ENCODE measurements at regions not wholly inside any gene's neighbourhood (a gene's known extent, or its start where the extent isn't known, plus 50 kb on each side); places are given as distances from the start of the nearest gene placed in this dataset.

DNA sequence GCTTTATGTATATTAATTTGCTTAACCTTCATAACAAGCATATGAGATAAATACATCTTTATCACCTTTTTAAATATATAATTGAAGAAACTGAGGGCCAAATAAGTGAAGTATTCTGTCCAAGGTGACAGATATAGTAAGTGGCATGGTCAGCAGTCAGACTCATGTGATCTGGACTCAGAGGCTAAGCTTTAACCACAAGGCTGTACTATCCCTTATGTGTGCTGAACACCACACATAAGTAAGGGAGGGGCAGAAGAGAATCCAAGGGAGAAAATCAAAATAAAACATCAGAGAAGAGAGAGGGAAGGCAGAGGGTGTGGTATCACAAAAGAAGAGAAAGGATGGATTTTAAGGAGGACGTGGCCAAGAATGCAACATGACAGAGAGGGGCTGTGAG lies 348.4 kb downstream of the EFNB2 start:
- TF ChIP-seq GATA3 (IDR thresholded peaks at IDR 0.05; ENCODE audit: low read depth, low read length) = no peak
- no peak for TF ChIP-seq GATA2 (IDR thresholded peaks at IDR 0.05; ENCODE audit: low read depth, low read length)

- TF ChIP-seq GATA3 (IDR thresholded peaks at IDR 0.05; ENCODE audit: low read depth, low read length) (no peak), GATA2 (IDR thresholded peaks at IDR 0.05; ENCODE audit: low read depth, low read length) (no peak)
These were observed 349.0 kb downstream of the EFNB2 start for GRCh38 chr13:106186366-106187030.

DNA sequence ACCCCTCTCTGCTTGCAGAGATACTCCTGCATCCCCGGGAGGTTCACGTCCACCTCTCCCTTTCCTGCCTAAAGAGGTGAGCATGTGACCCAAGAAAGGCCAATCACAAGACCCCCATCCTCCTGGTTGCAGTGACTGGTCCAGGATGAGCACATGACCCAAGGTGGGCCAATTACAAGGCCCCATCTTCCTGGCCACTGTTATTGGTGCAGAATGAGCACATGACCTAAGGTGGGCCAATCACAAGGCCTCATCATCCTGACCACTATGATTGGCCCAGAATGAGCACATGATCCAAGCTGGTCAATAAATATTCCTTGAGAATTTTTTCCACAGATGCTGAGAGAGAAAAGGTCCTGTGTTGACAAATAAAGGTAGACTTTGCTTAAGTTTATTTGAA lies 350.7 kb downstream of the EFNB2 start:
- TF ChIP-seq GATA3 (IDR thresholded peaks at IDR 0.05; ENCODE audit: low read depth, low read length) (no peak), GATA2 (IDR thresholded peaks at IDR 0.05; ENCODE audit: low read depth, low read length) (no peak)

- no peak for TF ChIP-seq GATA2 (IDR thresholded peaks at IDR 0.05; ENCODE audit: low read depth, low read length)
- no peak for TF ChIP-seq GATA3 (IDR thresholded peaks at IDR 0.05; ENCODE audit: low read depth, low read length)
These were observed 351.9 kb downstream of the EFNB2 start for GRCh38 chr13:106183410-106184065.

DNA sequence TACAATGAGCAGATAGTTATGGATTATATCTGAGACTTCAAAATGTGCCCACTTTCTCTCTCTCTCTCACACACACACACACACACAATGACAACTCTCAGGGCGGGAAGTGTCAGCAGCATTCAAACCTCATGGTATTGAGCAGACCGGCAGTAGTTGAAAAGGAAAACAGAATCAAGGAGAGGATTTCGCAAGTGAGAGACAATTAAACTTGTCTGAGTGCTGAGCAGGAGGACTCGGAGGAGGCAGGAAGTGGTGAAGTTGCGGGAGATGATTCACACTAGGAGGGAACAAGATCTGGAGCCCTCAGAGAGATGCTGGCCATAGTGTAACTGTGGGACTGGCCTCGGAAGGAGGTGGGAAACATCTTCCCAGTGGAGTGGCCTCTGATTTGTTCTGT lies 353.1 kb downstream of the EFNB2 start:
- TF ChIP-seq GATA2 (IDR thresholded peaks at IDR 0.05; ENCODE audit: low read depth, low read length) (no peak), GATA3 (IDR thresholded peaks at IDR 0.05; ENCODE audit: low read depth, low read length) (no peak)

DNA sequence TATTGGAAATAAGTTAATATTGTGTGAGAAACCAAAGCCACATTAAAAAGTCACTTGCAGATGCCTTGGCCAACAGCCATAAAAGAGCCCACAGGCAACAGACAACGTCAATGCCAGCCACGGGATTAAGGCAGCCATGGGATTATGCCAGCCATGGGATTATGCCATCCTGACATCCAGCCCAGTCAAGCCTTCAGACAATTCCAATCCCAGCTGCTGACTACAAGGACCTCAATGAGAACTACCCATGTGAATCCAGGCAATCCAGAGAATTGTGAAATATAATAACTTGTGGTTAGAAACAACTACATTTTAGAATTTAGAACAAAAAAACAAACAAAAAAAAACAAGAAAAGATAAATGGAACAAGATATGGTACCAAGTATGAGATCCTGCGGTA lies 356.6 kb downstream of the EFNB2 start:
- TF ChIP-seq GATA3 (IDR thresholded peaks at IDR 0.05; ENCODE audit: low read depth, low read length) (no peak), GATA2 (IDR thresholded peaks at IDR 0.05; ENCODE audit: low read depth, low read length) (no peak)

DNA sequence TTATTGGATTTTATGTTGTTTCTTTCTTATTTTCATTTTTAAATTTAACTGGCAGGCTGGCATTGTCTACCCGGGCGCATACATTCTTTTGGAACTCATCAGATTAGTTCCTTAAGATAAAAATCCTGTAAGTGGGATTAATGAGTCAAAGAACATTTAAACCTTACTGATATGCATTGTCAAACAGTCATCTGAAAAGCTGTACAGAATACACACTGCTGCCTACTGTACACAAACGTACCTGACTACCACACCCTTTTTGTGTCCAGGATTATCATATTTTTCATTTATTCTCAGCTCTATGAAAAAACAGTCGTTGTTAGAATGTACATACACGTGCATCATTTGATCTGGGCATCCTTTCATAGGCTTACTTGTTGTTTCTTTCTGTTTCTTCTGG lies 358.3 kb downstream of the EFNB2 start:
- TF ChIP-seq GATA3 (IDR thresholded peaks at IDR 0.05; ENCODE audit: low read depth, low read length) = no peak
- no peak for TF ChIP-seq GATA2 (IDR thresholded peaks at IDR 0.05; ENCODE audit: low read depth, low read length)

GRCh38 chr13:106176117-106176516 lies 359.3 kb downstream of the EFNB2 start:
- TF ChIP-seq GATA3 (IDR thresholded peaks at IDR 0.05; ENCODE audit: low read depth, low read length) (no peak), GATA2 (IDR thresholded peaks at IDR 0.05; ENCODE audit: low read depth, low read length) (no peak)

DNA sequence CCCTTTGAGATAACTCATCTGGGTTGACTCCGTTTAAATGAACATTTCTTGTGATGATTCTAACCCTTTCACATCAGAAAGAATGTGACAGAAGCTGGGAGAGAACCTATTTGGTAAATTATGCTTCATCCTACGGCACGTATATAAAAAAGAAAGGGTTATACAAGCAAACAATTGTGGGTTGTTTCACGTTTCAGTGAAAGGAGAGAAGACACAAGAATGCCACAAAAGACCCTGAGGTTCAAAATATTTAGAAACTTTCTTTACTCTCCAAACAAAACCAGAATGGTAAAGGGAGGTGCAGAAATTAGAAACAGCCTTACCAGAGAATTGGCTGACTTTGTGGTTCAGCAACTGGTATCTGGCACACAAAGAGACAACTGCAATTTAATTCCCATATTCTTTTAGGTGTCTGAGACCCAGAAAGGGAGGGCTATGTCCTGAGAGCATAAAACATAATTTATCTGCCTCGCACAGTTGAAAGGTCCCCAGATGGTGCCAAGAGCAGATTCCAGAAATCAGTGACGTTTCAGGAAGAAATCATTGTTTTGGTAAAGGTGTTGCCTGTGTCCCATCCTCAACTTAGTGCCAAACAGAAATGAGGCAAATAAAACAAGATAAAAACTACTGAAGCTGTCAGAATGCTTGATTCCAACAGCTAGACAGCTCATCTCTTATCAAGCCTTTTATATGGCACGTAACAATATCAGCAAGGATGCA lies 361.4 kb downstream of the EFNB2 start:
- TF ChIP-seq GATA3 (IDR thresholded peaks at IDR 0.05; ENCODE audit: low read depth, low read length) (no peak), GATA2 (IDR thresholded peaks at IDR 0.05; ENCODE audit: low read depth, low read length) (no peak)

DNA sequence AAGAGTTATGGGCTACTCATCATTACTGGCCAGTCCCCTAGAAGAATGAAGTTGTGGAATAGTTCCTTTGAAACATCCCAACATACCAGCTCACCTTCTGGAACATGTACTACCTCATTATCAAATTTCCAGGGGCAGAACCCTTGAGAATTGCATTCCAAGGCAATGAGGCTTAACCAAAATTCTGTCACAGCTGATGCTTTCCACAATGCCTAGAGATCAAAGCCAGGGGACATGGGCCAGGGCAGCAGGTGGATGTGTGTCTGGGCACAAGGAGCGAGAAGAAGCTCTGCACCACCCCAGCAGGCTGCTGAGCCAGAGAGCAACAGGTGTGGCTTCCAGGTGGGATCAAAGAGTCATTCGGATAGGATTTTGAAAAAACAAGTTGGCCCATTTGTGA lies 362.1 kb downstream of the EFNB2 start:
- TF ChIP-seq GATA2 (IDR thresholded peaks at IDR 0.05; ENCODE audit: low read depth, low read length) = no peak
- no peak for TF ChIP-seq GATA3 (IDR thresholded peaks at IDR 0.05; ENCODE audit: low read depth, low read length)

GRCh38 chr13:106172176-106172905 lies 363.1 kb downstream of the EFNB2 start:
- TF ChIP-seq GATA2 (IDR thresholded peaks at IDR 0.05; ENCODE audit: low read depth, low read length) (no peak), GATA3 (IDR thresholded peaks at IDR 0.05; ENCODE audit: low read depth, low read length) (no peak)

- TF ChIP-seq GATA3 (IDR thresholded peaks at IDR 0.05; ENCODE audit: low read depth, low read length) = no peak
- TF ChIP-seq GATA2 (IDR thresholded peaks at IDR 0.05; ENCODE audit: low read depth, low read length) = no peak
These were observed 372.0 kb downstream of the EFNB2 start for GRCh38 chr13:106163426-106163825.

GRCh38 chr13:106161146-106161545 lies 374.3 kb downstream of the EFNB2 start:
- TF ChIP-seq GATA2 (IDR thresholded peaks at IDR 0.05; ENCODE audit: low read depth, low read length) = no peak
- TF ChIP-seq GATA3 (IDR thresholded peaks at IDR 0.05; ENCODE audit: low read depth, low read length) = no peak

Measured in SH-SY5Y (cell line).